Activated T-cell treated with anti-CD3 and anti-CD28 coated beads for 48 hours (primary cell): ENCODE measurements at regions not wholly inside any gene's neighbourhood (a gene's known extent, or its start where the extent isn't known, plus 50 kb on each side); places are given as distances from the start of the nearest gene placed in this dataset.

Source experiments
- DNase-seq: peaks from one replicate; pipeline ENCODE4 v3.0.0-alpha.2; 2020; ENCODE audit warnings: low read depth

- DNase-seq = no peak
Observed at GRCh38 chr3:5428607-5429516, 241.4 kb downstream of the EDEM1 start.

- no peak for DNase-seq
Observed at GRCh38 chr3:5429517-5429890, 242.0 kb downstream of the EDEM1 start.

- no peak for DNase-seq
Observed at GRCh38 chr3:5430701-5431100, 243.2 kb downstream of the EDEM1 start.

GRCh38 chr3:5431146-5431545, 243.6 kb downstream of the EDEM1 start:
- DNase-seq = no peak

- no peak for DNase-seq
Observed at GRCh38 chr3:5431811-5432378, 244.4 kb downstream of the EDEM1 start.

GRCh38 chr3:5437296-5437782, 249.8 kb downstream of the EDEM1 start:
- DNase-seq = no peak

- DNase-seq = no peak
Observed at GRCh38 chr3:5437783-5438323, 250.3 kb downstream of the EDEM1 start.

GRCh38 chr3:5441401-5441800, 253.9 kb downstream of the EDEM1 start:
- no peak for DNase-seq

GRCh38 chr3:5442106-5442785, 254.7 kb downstream of the EDEM1 start:
- no peak for DNase-seq

GRCh38 chr3:5442786-5443138, 255.3 kb downstream of the EDEM1 start:
- DNase-seq = no peak

GRCh38 chr3:5444253-5444652, 256.7 kb downstream of the EDEM1 start:
- no peak for DNase-seq

- no peak for DNase-seq
Observed at GRCh38 chr3:5445676-5446201, 258.2 kb downstream of the EDEM1 start.

GRCh38 chr3:5448246-5448645, 260.7 kb downstream of the EDEM1 start:
- no peak for DNase-seq

GRCh38 chr3:5448816-5449215, 261.3 kb downstream of the EDEM1 start:
- DNase-seq = no peak

- DNase-seq = no peak
Observed at GRCh38 chr3:5456199-5456598, 268.7 kb downstream of the EDEM1 start.

- DNase-seq = no peak
Observed at GRCh38 chr3:5458526-5458925, 271.0 kb downstream of the EDEM1 start.

GRCh38 chr3:5462086-5462485, 274.6 kb downstream of the EDEM1 start:
- DNase-seq = no peak

- DNase-seq = no peak
Observed at GRCh38 chr3:5463991-5464390, 276.5 kb downstream of the EDEM1 start.

- no peak for DNase-seq
Observed at GRCh38 chr3:5464649-5465048, 277.1 kb downstream of the EDEM1 start.

GRCh38 chr3:5465183-5465582, 277.7 kb downstream of the EDEM1 start:
- no peak for DNase-seq

GRCh38 chr3:5466065-5466464, 278.6 kb downstream of the EDEM1 start:
- no peak for DNase-seq

GRCh38 chr3:5466717-5467116, 279.2 kb downstream of the EDEM1 start:
- DNase-seq = no peak

- DNase-seq = no peak
Observed at GRCh38 chr3:5473471-5473870, 286.0 kb downstream of the EDEM1 start.
